ENCODE measurements at regions not wholly inside any gene's neighbourhood (a gene's known extent, or its start where the extent isn't known, plus 50 kb on each side); places are given as distances from the start of the nearest gene placed in this dataset.

DNA sequence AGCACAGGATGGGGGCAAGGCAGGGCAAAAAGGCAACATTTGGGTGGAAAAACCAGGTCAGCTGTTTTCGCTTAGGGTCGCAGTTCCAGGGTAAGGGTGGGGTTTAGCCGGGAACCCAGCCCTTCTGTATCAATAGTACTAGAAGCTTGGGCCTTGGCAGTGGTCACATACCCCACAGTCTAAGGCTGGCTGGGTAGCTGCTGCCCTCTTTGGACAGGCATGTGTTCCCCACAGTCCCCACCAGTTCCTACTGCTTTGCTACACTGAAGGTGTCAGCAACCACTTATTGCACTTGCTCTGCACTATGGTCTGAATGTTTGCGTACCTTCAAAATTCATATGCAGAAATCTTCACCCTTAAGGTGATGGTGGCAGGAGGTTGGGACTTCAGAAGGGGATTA, 349.8 kb downstream of the LTN1 start:
- no peak overlapping the region for H3K27ac ChIP-seq
- no peak for TF ChIP-seq POLR2A (IDR thresholded peaks at IDR 0.05)
- TF ChIP-seq, protein P1, sequence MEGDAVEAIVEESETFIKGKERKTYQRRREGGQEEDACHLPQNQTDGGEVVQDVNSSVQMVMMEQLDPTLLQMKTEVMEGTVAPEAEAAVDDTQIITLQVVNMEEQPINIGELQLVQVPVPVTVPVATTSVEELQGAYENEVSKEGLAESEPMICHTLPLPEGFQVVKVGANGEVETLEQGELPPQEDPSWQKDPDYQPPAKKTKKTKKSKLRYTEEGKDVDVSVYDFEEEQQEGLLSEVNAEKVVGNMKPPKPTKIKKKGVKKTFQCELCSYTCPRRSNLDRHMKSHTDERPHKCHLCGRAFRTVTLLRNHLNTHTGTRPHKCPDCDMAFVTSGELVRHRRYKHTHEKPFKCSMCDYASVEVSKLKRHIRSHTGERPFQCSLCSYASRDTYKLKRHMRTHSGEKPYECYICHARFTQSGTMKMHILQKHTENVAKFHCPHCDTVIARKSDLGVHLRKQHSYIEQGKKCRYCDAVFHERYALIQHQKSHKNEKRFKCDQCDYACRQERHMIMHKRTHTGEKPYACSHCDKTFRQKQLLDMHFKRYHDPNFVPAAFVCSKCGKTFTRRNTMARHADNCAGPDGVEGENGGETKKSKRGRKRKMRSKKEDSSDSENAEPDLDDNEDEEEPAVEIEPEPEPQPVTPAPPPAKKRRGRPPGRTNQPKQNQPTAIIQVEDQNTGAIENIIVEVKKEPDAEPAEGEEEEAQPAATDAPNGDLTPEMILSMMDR (IDR thresholded peaks at IDR 0.05), result no peak
- WGBS, 2 donors, result 100% methylated on average over 3 of the region's 4 CpGs; no CpG with 5 or more reads in 1 of the 2 donors
- DNase-seq, result no peak
- H3K36me3 ChIP-seq, result no peaks in the 10 kb centered on the region
- no peaks in the 10 kb centered on the region for H3K27me3 ChIP-seq
- peaks cover 0 to 9% (median 0%) of the 10 kb centered on the region in 3 donors for H3K4me1 ChIP-seq
- H3K9me3 ChIP-seq, result no peaks in the 10 kb centered on the region
- H3K4me3 ChIP-seq, result no peak overlapping the region
- intact Hi-C loops (cut with DNase I), result no loop called here

DNA sequence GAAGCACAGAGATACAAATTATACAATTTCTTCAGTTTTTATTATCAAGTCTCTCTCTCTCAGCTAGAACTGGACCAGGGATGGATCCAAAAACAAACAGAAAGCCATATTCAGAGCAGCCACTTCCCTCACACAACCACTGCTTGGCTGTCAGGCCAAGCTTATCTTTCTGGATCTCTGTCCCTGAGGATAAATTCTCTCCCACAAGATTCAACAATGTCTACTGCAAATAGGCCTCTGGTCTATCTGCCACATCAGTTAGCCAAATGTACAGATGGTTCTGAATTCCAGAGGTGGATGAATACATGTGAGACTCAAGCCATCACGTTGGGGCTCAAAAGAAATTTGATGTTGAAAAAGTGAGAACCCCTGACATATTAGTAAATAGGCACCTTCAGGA, 350.9 kb downstream of the LTN1 start:
- H3K27me3 ChIP-seq, result no peaks in the 10 kb centered on the region
- H3K27ac ChIP-seq, result no peak overlapping the region
- peaks cover 0 to 18% (median 0%) of the 10 kb centered on the region in 3 donors for H3K4me1 ChIP-seq
- H3K36me3 ChIP-seq, result no peaks in the 10 kb centered on the region
- no peaks in the 10 kb centered on the region for H3K9me3 ChIP-seq
- intact Hi-C loops (cut with DNase I), result no loop called here
- no peak for DNase-seq
- TF ChIP-seq, protein P1 (IDR thresholded peaks at IDR 0.05), result no peak
- TF ChIP-seq POLR2A (IDR thresholded peaks at IDR 0.05), result no peak
- no peak overlapping the region for H3K4me3 ChIP-seq
- 50 to 100% methylated on average over 1 of the region's 1 CpG for WGBS, 2 donors

DNA sequence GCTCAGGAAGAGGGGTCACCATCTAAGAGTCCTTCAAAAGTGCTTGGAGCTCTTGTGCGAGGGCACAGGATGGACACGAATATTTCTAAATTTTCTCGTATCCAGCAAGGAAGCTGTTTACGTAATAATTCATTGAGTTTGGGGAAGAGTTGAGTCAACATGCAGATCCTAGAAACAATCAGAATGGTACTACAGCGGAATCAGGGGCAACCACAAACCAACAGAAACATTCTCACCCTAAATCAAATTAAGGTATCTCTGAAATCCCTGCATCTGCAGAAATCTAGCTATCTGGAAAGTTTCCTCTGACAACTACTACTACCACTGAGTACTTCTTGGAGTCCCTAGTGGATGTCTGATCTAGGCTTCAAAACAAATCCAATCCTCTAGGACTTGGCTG, 352.4 kb downstream of the LTN1 start:
- no peaks in the 10 kb centered on the region for H3K27me3 ChIP-seq
- no peaks in the 10 kb centered on the region for H3K9me3 ChIP-seq
- no peak overlapping the region for H3K4me3 ChIP-seq
- TF ChIP-seq POLR2A (IDR thresholded peaks at IDR 0.05), result no peak
- TF ChIP-seq, protein P1 (IDR thresholded peaks at IDR 0.05), result no peak
- no peak for DNase-seq
- peaks cover 0 to 32% (median 0%) of the 10 kb centered on the region in 3 donors for H3K4me1 ChIP-seq
- 70 to 76% methylated on average over 5 of the region's 5 CpGs for WGBS, 2 donors
- no peaks in the 10 kb centered on the region for H3K36me3 ChIP-seq
- no peak overlapping the region for H3K27ac ChIP-seq
- intact Hi-C loops (cut with DNase I), result no loop called here

DNA sequence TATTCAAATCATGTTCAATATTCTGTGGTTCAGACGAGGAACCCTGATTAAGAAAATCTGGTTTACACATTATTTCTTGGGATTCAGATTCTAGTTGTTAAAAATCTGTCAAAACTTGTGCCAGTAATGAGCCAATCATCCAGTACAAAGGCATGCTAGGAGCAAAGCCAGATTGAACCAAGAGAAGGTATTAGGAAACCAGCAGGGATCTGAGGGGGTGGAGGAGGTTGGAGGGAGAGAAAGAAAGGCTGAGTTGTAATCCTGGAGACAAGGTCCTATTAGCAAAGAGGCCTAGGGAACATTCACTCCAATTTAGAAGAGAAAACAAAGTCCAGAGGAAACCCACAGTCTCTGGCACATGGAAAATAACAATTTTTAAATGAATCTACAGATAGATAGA, 352.9 kb downstream of the LTN1 start:
- 34 to 50% methylated on average over 1 of the region's 1 CpG for WGBS, 2 donors
- Histone ChIP-seq H3K4me1 (peaks cover 0 to 38% (median 4%) of the 10 kb centered on the region in 3 donors), H3K36me3 (no peaks in the 10 kb centered on the region), H3K27ac (no peak overlapping the region), H3K4me3 (no peak overlapping the region), H3K27me3 (no peaks in the 10 kb centered on the region), H3K9me3 (no peaks in the 10 kb centered on the region)
- intact Hi-C loops (cut with DNase I), result no loop called here
- TF ChIP-seq, protein P1 (IDR thresholded peaks at IDR 0.05), result no peak
- TF ChIP-seq POLR2A (IDR thresholded peaks at IDR 0.05), result no peak
- DNase-seq, result no peak

DNA sequence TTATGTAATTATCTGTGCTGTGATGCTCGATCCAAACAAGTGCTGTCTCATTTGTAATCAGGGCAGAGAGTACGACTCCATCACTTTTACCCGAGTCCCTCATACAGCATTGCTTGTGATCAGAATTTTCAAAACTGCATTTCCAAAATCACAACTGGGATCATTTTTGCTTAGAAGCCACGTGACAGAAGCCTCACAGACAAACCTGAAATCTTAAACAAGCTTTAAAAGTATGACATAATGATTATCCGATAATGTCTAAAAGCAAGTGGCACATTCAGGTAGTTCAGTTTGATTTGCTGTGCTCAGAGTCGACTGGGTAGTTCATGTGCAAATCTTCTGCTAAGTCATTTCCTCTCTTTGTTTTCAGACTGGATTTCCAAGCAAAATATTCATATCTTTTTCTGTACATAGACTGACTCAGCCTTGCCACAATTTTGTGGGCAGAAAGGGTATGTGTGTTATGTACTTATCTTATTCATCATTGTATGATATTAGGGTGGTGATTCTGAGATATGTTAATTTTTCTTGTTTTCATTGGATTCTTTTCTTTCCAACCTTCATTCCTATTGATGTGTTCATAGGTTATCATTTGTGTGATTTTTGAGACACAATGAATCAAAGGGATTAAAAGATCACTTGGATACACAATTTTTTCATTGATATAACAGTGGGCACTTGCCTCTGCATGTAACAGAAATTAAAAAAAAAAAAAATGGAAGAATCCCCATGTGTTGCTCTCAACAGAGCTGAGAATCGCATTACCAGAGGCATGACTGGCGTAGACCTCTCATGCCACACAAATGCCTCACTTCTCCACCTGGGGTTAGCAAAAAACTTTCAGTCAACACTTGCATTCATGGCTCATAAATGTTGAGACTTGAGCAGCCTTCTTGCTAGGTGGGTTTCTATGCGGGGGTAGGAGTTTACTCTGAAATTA, 355.7 kb downstream of the LTN1 start:
- no peak for DNase-seq
- Histone ChIP-seq H3K4me1 (peaks cover 14 to 65% (median 28%) of the 10 kb centered on the region in 3 donors), H3K36me3 (no peaks in the 10 kb centered on the region), H3K9me3 (no peaks in the 10 kb centered on the region), H3K27ac (peak overlapping the region; percentile 60 to 91 (median 80)), H3K27me3 (no peaks in the 10 kb centered on the region), H3K4me3 (no peak overlapping the region)
- WGBS, 2 donors, result 38 to 42% methylated on average over 9 of the region's 9 CpGs
- intact Hi-C loops (cut with DNase I), result no loop called here
- TF ChIP-seq POLR2A (IDR thresholded peaks at IDR 0.05), result no peak
- TF ChIP-seq, protein P1 (IDR thresholded peaks at IDR 0.05), result peak in 2 of 6 experiments; percentile 5 to 24
